Activated T-helper 1 cell treated with anti-CD3 and anti-CD28 coated beads, Interleukin-2, amount 50 U/mL, for 16 hours (primary cell): ENCODE measurements at regions not wholly inside any gene's neighbourhood (a gene's known extent, or its start where the extent isn't known, plus 50 kb on each side); places are given as distances from the start of the nearest gene placed in this dataset.

ENCODE experiments used
- DNase-seq, 2 donors: peaks; one replicate each; pipeline ENCODE4 v3.0.0-alpha.2; 2020; ENCODE audit warnings: low read depth in 1 of 2, low spot score in 1 of 2

DNA sequence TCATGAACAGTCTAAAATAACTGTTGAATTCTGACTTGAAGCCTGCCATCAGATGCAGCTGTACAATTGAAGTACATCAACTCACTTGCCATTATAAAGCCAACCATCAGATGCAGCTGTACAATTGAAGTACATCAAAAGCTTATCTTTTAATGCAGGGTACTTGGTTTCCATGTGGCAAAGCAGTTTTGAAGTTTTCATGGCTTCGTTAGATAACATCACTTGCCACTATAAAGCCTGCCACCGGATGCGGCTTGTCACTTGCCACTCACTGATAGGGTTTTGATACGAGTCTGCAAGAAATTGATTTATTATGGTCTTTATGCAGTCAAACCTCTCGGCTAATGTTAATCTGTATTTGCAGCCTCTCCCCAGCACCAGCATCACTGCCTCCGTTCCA lies 1605.8 kb downstream of the SUCLG1 start:
- no peak for DNase-seq

DNA sequence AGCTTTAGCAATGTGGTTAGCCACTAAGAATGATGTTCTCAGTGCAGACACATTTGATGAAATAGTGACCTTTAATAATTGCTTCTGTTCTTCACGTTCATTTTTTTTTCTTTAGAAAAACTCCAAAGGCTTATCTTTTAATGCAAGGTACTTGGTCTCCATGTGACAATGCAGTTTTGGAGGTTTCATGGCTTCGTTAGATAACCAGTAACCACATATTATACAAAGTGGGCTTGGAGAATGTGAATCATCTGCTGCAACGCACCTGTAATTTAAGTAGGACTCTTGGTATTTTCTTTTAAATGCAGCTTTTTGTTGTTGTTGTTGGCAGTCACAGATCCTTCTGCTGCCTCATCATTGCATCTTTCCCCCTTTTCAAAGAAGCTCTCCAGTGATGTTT lies 1606.3 kb downstream of the SUCLG1 start:
- DNase-seq = no peak

DNA sequence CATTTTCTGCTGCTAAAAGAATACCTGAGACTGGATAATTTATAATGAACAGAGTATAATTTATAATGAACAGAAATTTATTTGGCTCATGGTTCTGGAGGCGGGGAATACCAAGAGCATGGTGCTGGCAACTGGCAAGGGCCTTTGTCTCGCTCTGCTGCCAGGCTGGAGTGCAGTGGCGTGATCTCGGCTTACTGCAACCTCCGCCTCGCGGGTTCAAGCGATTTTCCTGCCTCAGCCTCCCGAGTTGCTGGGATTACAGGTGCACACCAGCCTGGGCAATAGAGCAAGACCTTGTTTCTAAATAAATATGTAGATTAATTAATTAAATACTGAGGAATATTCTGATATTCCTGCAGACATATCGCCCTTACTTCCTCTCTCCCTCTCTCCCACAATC lies 1610.8 kb downstream of the SUCLG1 start:
- DNase-seq = no peak

DNA sequence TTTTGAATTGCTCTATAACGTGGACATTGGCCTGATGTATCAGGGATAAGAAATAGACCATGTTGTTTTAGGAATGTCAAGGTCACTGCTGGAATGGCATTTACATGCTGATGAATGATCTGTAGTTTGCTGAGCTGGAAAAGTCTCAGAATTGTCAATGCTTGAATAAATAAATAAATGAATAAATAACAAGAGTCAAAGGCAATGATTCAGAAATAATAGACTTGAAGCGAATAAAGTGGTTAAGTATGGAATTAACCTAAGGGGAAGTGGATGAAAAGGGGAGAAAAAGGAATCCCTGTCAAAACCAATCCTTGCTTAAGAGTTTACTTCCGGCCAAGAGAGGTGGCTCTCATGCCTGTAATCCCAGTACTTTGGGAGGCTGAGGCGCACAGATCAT lies 1620.0 kb downstream of the SUCLG1 start:
- DNase-seq = no peak

DNA sequence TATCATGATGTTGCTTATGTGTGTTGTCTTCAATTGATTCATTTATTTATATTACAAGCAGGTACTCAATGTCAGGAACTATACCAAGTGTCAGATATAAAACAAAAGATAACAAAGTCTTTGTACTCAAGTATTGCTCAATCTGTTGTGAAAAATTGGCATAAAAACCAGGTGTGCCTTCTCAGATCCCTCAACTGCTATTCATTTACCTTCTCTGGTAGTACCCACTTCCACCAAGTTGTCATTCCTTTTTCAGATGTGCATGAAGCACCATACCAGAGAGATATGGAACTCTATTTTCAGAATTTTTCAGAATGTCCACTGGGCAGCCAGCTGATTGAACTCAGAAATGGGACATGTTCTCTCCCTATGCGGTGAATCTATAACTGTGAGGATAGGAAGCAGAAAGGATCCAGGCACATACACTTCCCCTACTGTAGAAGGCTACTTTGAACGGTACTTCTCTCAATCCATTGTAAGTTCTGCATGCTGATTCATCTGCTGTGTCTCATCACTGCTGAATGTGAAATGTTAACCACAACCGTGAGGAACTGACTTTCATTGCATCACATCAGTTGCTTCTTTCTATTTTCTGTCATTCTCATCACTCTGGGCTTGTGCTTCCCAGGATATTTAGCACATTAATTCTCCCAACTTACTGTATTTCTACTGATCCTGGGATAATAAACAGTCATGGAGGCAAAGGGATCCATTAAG lies 1621.3 kb downstream of the SUCLG1 start:
- no peak for DNase-seq

DNA sequence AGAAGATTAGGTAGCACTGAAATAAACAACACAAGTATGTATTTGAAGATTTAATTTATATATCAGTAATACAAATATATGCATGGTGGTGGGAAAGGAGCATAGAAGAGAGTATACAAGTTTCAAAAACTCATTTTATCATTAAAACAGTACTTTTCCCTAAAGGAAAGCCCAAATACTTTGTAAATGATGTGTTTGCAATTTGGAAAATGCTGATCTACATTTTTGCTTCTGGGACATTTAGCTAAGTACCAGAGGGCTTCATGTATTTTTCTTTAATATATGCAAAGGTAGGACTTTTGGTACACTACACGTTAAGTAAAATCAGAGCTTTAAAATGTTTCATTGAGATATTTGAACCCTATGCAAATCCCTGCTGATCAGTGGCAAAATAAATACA lies 1624.2 kb downstream of the SUCLG1 start:
- no peak for DNase-seq

DNA sequence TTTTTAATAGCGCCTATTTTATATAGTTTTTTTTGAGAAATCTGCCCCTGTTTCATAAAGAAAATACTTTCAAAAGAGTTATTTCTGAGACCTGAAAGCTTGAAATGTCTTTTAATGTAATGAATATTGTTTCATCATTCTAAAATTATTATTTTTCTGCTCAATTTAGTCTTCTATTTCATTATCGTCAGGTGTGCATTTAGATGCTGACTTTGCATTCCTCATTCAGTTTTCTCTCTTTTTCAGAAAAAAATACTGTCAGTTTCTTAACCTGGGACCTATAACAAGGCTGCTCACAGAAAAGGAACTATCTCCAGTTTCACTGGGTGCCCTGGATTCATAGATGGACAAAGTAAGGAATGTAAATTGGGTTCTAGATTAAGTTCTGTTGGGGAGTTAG lies 1631.7 kb downstream of the SUCLG1 start:
- DNase-seq = no peak

DNA sequence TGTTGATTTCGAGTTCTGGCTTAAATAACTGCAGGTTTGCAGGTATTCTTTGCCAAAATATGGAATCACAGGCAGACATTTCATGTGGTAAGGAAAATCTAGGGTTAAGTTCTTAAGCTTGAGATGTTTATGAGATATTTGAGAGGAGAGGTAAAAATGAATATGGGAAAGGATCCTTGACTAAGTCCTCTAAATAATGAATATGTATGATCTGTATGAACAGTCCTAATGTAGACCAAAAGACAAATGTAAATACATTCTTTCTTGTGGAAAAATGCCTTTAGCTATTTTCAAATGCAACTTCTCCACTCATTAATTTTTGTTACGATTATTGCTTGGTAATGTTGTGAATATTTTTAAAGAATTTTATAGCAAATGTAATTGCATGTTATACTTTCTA lies 1632.6 kb downstream of the SUCLG1 start:
- DNase-seq = no peak

DNA sequence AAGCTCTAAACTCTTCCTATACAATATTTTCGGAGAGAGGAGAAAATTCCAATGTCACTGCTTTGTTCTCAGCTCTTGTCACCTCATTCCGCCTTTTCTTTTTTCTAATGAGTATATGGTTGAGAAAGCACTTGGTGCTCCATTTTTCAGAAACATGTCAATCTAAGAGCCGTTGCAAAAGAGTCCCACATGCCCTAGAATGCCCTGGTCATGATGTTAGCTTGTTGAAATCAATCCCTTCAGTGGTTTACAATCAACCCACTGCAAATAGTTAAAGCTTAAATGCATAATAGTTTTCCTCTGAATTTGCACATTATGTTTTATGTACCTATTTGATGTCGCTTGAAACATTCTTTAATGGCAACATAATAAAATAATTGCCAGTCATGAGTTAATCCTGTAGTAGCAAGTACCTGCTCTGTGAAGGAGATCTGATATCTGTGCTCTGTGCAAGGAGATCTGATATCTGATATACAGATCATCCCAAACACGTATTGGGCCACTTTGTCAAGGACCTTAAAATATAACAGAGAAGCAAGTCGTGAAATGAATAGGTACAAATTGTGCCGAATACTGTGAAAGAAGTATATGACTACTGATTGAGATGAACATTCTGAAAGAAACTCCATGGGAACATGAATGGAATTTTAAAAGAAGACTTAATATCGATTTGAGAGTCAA lies 1633.5 kb downstream of the SUCLG1 start:
- DNase-seq = no peak

DNA sequence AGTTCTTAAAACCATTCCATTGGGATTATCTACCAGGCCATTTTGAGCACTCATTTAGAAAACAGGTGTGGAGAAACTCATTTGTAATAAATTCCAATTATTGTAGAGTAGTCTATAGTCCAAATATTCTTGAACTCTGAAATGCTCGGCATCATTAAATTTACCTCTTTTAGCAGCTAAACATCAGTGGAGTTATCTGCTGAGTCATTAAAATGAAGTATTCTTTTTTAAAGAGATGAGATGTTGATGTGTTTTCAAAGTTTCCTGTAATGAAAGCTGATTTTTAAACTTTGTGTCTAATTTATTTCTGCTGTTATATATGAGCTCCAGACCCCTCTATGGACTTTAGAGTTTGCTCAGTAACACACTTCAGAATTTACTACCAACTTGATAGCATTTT lies 1635.2 kb downstream of the SUCLG1 start:
- DNase-seq = no peak

DNA sequence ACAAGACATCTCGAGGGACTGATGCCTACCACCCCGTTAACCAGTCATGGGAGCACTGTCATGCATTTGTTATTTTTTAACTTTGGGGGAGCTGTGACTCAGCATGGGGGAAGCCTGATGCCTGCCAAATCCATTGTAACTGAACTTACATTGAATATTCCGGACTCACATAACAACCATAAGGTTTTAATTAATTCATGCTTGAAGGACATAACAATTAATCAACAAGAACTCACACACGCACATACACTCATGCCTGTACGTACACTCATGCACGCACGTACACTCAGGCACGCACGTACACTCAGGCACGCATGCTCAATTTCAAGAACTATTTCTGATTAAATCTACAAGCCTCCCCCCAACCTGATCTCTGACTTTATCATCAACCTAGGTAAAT lies 1639.1 kb downstream of the SUCLG1 start:
- no peak for DNase-seq

DNA sequence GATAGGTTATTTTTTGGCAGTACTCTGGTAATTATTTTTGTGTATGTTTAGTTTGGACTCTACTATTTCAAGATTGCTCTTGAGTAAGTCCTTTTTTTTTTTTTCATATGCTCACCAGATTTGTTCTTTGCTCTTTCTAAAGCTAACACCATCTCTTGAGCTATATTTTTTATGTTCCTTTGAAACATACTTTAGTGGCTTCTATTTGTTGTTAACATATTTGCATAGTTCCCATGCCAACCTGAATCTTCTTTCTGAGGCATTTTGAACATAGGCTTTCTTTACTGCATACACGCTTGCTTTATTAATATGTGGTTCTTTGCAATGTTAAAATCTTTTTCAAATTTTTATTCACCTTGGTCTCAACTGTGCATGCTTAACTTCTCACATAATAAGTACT lies 1644.9 kb downstream of the SUCLG1 start:
- no peak for DNase-seq

DNA sequence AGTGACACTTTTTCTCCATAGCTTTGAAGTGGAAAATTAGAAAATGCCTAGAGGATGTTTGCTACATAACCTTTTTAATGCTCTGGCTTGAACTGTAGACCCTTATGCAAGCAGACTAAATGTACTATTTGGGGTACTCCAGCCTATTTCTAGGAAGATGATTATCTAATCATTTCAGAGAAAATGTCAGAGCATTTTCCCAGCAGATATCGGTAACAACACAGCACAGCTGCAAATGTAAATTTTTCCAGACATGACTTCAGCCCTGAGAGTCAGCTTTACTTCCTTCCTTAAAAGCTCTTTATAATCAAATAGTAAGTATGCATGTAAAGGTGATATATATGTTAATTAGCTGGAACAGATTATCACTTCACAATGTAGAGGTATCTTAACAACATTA lies 1647.1 kb downstream of the SUCLG1 start:
- no peak for DNase-seq

DNA sequence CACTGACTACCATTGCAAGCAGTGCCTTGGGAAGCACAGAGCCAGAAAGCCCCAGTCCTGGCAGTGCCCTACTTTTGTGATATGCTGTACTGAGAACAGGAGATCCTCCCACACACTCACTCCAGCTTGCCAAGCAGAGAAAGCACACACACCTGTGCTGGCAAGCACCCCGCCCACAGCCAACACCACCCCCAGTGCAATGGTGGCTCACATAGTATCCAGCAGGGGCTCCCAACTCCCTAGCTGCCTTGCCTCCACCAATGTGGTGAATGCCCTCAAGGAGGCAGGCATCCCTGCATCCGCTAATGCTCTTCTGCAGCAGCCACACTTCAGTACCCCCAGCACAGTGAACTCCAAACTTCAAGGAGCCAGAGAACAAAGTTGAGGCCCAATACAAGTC lies 1655.8 kb downstream of the SUCLG1 start:
- DNase-seq = no peak

DNA sequence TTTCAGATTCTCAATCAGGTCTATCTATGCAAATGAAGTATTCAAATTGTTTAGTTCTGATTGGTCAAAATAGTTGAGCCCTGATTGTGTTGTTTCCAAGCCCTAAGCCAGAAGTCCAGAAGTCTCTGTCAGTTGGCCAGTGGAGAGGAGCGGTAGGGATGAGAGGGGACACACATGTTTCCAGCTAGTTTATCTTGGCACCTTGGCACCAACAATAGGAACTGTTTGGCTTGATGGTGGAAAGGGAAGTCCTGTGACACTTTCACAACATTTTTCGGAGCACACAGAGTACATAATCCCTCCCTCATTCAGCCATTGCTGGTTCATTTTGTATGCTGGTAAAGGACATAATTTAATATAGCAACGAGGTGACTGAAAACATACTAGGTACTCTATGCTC lies 1661.6 kb downstream of the SUCLG1 start:
- DNase-seq = no peak

DNA sequence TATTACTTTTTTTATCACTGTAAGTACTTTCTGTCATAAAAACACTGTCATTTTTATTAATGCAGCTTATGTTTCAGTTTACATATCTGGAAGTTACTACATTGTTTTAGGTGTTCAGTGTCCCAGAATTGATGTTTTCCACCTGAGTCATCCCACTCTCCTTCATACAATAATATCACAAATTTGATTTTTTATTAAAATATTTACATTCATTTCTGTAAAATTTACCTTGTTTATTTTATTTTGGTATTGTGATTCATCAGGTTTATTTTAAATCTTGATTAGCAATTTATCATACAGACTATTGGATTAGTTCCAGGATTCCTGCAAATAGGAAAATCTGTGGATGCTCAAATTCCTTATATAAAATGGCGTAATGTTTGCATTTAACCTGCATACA lies 1662.9 kb downstream of the SUCLG1 start:
- DNase-seq = no peak

DNA sequence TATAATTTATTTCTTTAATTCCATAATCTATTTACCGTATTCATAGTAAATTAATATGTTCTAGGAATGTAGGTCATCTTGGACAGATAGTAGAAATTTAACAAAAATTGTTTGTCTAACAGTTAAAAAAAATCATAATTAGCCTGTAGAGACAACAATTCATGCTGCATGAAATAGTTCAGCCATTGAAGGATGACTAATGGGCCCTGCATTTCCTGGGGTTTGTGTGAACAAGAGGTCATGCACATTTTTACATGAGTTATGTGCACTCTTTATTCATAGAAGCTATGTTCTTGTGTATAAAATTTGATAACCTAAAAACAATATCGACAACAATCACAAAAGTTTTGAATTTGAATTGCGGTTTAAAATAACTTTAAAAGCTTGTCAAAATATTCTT lies 1663.6 kb downstream of the SUCLG1 start:
- no peak for DNase-seq

DNA sequence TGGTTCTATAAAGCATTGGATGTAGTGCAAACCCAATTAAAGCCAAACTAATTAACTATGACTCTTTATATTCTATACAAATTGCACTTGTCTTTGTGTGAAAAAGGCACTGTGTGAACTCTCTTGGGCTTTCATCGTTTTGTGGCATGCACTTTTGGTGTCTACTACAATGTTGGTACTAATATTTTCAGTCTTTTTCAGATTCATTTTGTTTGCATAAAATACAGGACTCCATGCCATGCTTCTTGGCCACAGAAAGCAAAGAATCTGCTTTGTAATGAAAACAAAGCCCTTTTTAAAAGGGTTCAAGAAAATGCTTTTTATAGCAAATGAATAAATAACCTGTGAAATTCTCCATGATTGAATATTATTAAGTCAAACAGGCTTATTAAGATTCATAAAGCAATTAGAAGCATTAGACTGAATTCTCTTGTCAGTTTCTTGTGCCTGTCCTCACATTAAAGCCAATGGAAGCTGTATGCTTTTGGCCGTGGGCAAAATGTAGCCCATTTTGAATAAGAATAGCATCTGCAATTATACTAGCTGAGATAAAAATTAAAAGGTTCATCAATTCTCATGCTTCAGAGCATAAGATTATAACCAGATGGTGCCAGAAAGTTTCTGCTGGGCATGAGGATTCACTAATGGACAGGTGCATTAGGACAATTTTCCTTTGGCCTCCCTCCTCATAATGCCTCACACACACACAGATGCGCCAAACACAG lies 1665.2 kb downstream of the SUCLG1 start:
- DNase-seq = no peak

DNA sequence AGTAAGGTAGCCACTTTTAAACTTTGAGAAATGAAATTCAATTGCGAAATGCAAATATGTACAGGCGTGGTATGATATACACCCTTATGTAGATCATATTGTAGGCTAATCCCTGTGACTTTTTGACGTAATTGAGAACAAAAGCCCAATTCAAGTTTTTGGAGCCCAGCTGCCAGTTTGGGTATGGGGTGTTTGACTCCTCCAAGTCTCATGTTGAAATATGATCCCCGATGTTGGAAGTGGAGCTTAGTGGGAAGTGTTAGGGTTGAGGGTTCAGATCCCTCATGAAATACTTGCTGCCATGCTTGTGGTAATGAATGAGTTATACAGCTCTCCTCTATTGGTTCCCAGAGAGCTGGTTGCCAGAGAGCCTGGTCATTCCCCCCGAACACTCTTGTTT lies 1666.8 kb downstream of the SUCLG1 start:
- no peak for DNase-seq

DNA sequence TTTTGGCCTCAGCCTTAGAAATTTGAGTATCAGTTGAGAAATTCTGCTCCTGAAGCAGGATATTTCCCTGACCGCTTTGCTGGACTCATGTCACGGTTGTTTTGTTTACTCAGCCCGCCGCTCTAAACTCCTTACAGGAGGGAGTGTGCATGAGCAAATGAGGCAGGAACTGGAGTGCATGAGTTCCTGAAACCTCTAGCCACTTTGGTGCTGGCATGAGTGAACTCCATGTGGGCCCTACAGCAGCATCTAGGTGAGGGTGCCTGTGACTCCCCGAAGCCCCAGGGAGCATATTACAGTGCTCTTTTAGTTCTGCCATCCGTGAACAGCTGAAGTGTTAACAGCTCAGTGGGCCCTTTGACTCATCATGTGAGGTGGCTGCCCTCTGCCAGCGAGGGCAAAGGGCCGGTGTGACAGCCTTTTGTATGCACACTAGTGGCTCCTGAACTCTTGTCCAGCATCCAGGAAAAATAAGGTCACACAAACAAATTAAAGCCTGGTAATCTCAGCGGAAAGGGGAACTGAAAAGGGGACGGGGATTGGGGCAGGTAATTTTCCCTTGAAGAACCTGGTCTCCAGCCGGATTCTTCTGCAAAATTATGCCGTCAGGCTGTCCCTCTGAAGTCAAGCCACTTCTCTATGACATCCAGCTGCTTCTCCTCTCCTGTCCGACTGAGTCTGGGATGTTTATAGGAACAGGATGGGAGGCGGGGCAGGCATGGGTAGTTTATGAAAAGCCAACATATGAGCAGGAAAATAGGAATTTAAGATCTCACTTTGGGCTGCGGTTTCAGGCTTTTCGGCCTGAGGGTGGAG lies 1668.7 kb downstream of the SUCLG1 start:
- DNase-seq = no peak

DNA sequence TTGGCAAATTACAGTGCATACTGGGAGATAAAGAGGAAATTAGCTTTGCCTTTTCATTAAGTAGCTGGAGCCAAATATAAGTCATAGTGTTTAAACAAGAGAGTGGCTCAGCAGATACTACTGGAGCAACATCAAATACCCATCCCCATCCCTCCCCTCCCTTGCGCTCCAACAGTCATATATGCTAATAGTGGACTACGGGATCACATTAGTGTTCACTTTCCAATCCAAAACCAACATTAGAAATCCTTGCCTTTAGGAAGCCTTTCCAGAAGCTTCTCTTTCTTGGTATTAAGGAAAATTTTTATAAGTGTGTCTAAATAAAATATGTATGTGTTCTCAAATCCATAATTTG lies 1669.3 kb downstream of the SUCLG1 start:
- DNase-seq = no peak
